ENCODE measurements at regions not wholly inside any gene's neighbourhood (a gene's known extent, or its start where the extent isn't known, plus 50 kb on each side); places are given as distances from the start of the nearest gene placed in this dataset.

GRCh38 chr2:180367815-180368214 is 360.7 kb upstream of the CWC22 start:
- no peak for TF ChIP-seq CTCF (IDR thresholded peaks at IDR 0.05)
- TF ChIP-seq ZFX (IDR thresholded peaks at IDR 0.05; ENCODE audit: borderline replicate concordance), result no peak

Data from 22Rv1 (cell line).